Progenitor cell of endocrine pancreas (in vitro differentiated cells): ENCODE measurements at regions not wholly inside any gene's neighbourhood (a gene's known extent, or its start where the extent isn't known, plus 50 kb on each side); places are given as distances from the start of the nearest gene placed in this dataset.

Source experiments
- DNase-seq: peaks from one replicate; pipeline ENCODE4 v3.0.0; 2021; ENCODE audit warnings: low spot score; ENCODE audit not compliant: unreplicated experiment
- H3K27ac Mint-ChIP-seq: 2 replicates; pipeline ENCODE4 v1.8.0; 2021; ENCODE audit warnings: mild to moderate bottlenecking, moderate library complexity, mixed read lengths
- H3K27me3 Mint-ChIP-seq: 2 replicates; pipeline ENCODE4 v1.8.0; 2021; ENCODE audit warnings: mixed read lengths
- H3K36me3 Mint-ChIP-seq: 2 replicates; pipeline ENCODE4 v1.8.0; 2022; ENCODE audit warnings: mixed read lengths; ENCODE audit not compliant: insufficient read depth
- H3K4me1 Mint-ChIP-seq: 2 replicates; pipeline ENCODE4 v1.8.0; 2021; ENCODE audit warnings: low read depth, mixed read lengths
- H3K4me3 Mint-ChIP-seq: 2 replicates; pipeline ENCODE4 v1.8.0; 2021; ENCODE audit warnings: low read depth, mild to moderate bottlenecking, moderate library complexity, mixed read lengths
- H3K9me3 Mint-ChIP-seq: 2 replicates; pipeline ENCODE4 v1.8.0; 2021; ENCODE audit warnings: low read depth, mixed read lengths
- TF ChIP-seq, protein P1 (sequence below): fragments of 200-600 bp; sonication (generic); IDR thresholded peaks from one replicate; pipeline ENCODE4 v1.5.0; 2021; ENCODE audit warnings: antibody characterized with exemption, mild to moderate bottlenecking; ENCODE audit not compliant: unreplicated experiment

DNA sequence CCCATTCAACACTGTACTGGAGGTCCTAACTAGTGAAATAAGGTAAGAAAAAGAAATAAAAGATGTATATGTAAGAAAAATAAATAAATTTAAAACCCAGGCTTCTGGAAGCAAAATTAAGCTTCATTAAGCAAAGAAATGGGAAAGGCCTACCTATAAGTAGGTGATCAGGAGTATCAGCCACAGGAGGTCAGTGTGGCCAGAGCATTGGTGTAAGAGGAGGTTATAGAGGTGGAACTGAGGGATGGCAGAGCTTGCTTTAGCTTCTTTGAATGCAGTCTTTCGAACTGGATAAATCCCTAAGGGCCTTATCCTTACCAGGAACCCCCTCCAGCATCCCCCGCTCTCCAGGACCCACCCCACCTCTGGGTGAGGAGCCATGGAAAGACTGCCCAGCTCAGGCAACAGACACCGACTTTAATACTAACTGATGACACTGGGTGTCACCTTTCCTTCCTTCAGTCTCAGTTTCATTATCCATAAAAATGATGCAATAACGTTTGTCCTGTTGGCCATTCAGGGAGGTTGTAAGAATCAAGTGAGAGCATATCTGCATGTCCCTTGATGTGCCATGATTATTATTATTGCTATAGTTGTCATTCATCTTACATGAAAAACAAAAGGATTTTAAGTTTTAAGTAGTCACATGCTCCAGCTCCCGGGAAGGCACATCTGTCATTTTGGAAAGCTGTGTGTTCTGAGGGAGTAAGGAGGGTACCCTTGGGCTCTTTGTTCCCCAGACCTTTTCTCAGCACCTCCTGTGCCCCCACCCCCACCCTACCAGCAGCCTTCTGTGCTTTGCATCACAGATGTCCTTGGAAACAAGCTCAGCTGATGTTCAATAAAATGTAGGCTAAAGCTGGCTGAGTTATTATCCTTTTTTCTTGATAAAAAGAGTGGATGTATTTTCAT is 50.8 kb upstream of the CTNNA1 start:
- no peak for DNase-seq
- no peaks in the 10 kb centered on the region for H3K4me1 Mint-ChIP-seq
- no peaks in the 10 kb centered on the region for H3K36me3 Mint-ChIP-seq
- H3K9me3 Mint-ChIP-seq, result no peaks in the 10 kb centered on the region
- TF ChIP-seq, protein P1, sequence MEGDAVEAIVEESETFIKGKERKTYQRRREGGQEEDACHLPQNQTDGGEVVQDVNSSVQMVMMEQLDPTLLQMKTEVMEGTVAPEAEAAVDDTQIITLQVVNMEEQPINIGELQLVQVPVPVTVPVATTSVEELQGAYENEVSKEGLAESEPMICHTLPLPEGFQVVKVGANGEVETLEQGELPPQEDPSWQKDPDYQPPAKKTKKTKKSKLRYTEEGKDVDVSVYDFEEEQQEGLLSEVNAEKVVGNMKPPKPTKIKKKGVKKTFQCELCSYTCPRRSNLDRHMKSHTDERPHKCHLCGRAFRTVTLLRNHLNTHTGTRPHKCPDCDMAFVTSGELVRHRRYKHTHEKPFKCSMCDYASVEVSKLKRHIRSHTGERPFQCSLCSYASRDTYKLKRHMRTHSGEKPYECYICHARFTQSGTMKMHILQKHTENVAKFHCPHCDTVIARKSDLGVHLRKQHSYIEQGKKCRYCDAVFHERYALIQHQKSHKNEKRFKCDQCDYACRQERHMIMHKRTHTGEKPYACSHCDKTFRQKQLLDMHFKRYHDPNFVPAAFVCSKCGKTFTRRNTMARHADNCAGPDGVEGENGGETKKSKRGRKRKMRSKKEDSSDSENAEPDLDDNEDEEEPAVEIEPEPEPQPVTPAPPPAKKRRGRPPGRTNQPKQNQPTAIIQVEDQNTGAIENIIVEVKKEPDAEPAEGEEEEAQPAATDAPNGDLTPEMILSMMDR, result no peak
- H3K27ac Mint-ChIP-seq, result no peak overlapping the region
- H3K27me3 Mint-ChIP-seq, result peaks cover 3% of the 10 kb centered on the region
- no peak overlapping the region for H3K4me3 Mint-ChIP-seq

DNA sequence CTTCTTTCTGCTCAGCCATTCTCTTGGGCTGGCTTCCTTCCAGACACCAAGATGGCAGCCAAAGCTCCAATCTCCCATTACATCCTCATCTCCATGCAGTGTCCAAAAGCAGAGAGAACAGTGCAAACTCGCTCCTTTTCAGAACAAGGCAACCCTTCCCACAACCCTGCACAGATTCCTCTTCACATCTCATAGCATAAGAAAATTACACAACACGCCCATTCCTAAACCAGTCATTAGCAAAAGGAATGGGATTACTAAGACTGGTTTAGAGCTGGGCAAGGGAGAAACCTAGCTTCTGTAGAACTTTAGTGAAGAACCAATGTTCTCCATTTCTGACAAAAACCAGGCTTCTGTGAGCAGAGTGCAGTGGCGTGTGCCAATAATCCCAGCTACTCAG is 51.5 kb upstream of the CTNNA1 start:
- H3K27me3 Mint-ChIP-seq, result peaks cover 3% of the 10 kb centered on the region
- H3K4me3 Mint-ChIP-seq, result no peak overlapping the region
- no peak for DNase-seq
- H3K9me3 Mint-ChIP-seq, result no peaks in the 10 kb centered on the region
- TF ChIP-seq, protein P1, result no peak
- H3K27ac Mint-ChIP-seq, result no peak overlapping the region
- H3K36me3 Mint-ChIP-seq, result no peaks in the 10 kb centered on the region
- no peaks in the 10 kb centered on the region for H3K4me1 Mint-ChIP-seq

DNA sequence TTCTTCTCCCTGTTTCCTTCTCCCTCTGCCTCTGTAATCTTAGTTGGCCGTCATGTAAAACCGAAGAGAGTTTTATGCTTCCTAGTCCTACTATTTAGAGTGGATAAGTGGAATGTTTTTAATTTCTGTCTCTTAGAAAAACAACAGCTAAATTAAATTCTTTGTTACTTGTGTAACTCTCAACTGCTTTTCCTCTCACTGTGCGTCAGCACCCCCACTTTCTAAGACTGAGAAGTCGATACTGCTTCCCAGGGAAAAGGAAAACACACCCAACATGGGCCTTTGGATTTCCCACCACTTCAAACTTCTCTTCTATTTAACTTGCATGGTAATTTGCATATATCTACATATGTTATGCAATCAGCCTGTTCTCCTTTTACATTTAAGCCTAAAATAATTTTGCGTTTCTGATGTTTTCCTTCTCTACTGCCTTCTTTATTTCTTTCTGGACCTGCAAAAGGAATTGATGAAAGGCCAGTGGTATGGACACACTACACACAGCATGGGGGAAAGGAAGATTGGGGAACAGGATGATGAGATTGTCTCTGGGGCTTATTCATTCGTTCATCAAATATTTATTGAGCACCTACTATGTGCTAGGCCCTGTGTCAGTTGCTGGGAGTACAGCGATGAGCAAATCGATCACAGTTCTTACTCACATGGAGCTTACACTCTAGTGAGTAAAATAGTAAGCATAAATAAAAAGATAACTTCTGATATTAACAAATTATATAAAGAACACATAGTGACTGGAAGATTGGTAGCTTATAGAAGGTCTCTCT is 52.5 kb upstream of the CTNNA1 start:
- DNase-seq, result no peak
- Mint-ChIP-seq H3K36me3 (no peaks in the 10 kb centered on the region), H3K4me3 (no peak overlapping the region), H3K27me3 (peaks cover 3% of the 10 kb centered on the region), H3K4me1 (no peaks in the 10 kb centered on the region), H3K9me3 (no peaks in the 10 kb centered on the region), H3K27ac (no peak overlapping the region)
- TF ChIP-seq, protein P1, result no peak

DNA sequence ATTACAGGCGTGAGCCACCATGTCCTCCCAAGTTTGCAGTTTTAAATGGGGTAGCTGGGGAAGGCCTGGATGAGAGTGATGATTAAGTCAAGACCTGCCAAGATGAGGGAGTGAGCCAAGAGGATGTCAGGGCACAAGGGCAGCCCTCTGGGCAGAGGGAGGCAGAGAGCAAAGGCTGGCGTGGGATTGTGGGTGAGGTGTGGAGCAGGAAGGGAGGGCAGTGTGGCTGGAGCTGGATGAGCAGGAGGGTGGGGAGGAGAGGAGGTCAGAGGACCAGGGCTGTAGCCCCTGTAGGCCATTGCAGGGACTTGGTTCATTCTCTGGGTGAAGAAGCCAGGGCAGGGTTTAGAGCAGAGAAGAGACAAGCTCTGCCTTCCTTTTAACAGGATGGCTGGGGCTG is 53.7 kb upstream of the CTNNA1 start:
- Mint-ChIP-seq H3K36me3 (no peaks in the 10 kb centered on the region), H3K27ac (no peak overlapping the region), H3K4me1 (no peaks in the 10 kb centered on the region), H3K4me3 (no peak overlapping the region), H3K27me3 (peaks cover 3% of the 10 kb centered on the region), H3K9me3 (no peaks in the 10 kb centered on the region)
- TF ChIP-seq, protein P1, result no peak
- no peak for DNase-seq

DNA sequence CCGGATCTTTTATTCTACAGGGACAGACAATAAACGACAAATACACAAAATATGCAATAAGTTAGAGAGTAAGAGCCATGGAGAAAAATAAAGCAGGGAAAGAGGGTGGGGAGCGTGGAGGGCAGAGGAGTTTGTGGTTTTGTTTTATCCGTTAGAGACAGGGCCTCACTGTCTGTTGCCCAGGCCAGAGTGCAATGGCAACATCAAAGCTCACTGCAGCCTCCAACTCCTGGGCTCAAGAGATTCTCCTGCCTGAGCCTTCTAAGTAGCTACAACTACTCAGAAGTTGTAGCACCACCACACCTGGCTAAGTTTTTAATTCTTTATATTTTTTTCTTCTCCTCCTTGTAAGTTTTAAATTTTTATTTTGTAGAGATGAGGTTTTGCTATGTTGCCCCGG is 54.5 kb upstream of the CTNNA1 start:
- peaks cover 3% of the 10 kb centered on the region for H3K27me3 Mint-ChIP-seq
- H3K36me3 Mint-ChIP-seq, result no peaks in the 10 kb centered on the region
- H3K4me3 Mint-ChIP-seq, result no peak overlapping the region
- no peaks in the 10 kb centered on the region for H3K9me3 Mint-ChIP-seq
- TF ChIP-seq, protein P1, result no peak
- no peak for DNase-seq
- H3K4me1 Mint-ChIP-seq, result peaks cover 5% of the 10 kb centered on the region
- no peak overlapping the region for H3K27ac Mint-ChIP-seq
